ENCODE measurements at regions not wholly inside any gene's neighbourhood (a gene's known extent, or its start where the extent isn't known, plus 50 kb on each side); places are given as distances from the start of the nearest gene placed in this dataset.

- no peak for TF ChIP-seq EZH2 (IDR thresholded peaks at IDR 0.05; ENCODE audit: low read depth)
- TF ChIP-seq, protein P1, sequence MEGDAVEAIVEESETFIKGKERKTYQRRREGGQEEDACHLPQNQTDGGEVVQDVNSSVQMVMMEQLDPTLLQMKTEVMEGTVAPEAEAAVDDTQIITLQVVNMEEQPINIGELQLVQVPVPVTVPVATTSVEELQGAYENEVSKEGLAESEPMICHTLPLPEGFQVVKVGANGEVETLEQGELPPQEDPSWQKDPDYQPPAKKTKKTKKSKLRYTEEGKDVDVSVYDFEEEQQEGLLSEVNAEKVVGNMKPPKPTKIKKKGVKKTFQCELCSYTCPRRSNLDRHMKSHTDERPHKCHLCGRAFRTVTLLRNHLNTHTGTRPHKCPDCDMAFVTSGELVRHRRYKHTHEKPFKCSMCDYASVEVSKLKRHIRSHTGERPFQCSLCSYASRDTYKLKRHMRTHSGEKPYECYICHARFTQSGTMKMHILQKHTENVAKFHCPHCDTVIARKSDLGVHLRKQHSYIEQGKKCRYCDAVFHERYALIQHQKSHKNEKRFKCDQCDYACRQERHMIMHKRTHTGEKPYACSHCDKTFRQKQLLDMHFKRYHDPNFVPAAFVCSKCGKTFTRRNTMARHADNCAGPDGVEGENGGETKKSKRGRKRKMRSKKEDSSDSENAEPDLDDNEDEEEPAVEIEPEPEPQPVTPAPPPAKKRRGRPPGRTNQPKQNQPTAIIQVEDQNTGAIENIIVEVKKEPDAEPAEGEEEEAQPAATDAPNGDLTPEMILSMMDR (conservative IDR thresholded peaks at IDR 0.05) = no peak
- Histone ChIP-seq H3K9me2 (ENCODE audit: insufficient read depth) (no peaks in the 10 kb centered on the region), H3K36me3 (ENCODE audit: low read depth) (no peaks in the 10 kb centered on the region), H3K4me3 (no peak overlapping the region), H2AFZ (no peak overlapping the region), H3K4me1 (replicated peaks; ENCODE audit: insufficient read depth) (no peaks in the 10 kb centered on the region), H4K20me1 (ENCODE audit: insufficient read depth) (no peaks in the 10 kb centered on the region), H3K9me3 (ENCODE audit: insufficient read depth, low read depth) (no peaks in the 10 kb centered on the region), H3K27ac (no peak overlapping the region), H3K27me3 (ENCODE audit: insufficient read depth, low read depth) (no peaks in the 10 kb centered on the region), H3K4me2 (no peak overlapping the region), H3F3A (ENCODE audit: insufficient read depth, low read depth) (no peaks in the 10 kb centered on the region), H3K79me2 (ENCODE audit: low read depth) (no peaks in the 10 kb centered on the region)
- ChIA-PET POLR2A (ENCODE audit: unreplicated experiment) (no interaction called here), CTCF (no interaction called here)
- intact Hi-C loops (cut with micrococcal nuclease; ENCODE audit: unreplicated experiment) = no loop called here
- BruUV-seq (replicated peaks) = no TSS peak
- no peak for DNase-seq
Observed at GRCh38 chr2:52495816-52496215, 1271.8 kb upstream of the CHAC2 start.

GRCh38 chr2:52477166-52477565 lies 1290.4 kb upstream of the CHAC2 start:
- no TSS peak for BruUV-seq (replicated peaks)
- POLR2A ChIA-PET (ENCODE audit: unreplicated experiment) = no interaction called here
- H3K27ac ChIP-seq = no peak overlapping the region
- no peak overlapping the region for H3K4me3 ChIP-seq
- intact Hi-C loops (cut with micrococcal nuclease; ENCODE audit: unreplicated experiment) = no loop called here
- CTCF ChIA-PET = no interaction called here
- H3K36me3 ChIP-seq (ENCODE audit: low read depth) = no peaks in the 10 kb centered on the region
- DNase-seq = no peak
- no peaks in the 10 kb centered on the region; the same call in 1 of the 2 replicates for H4K20me1 ChIP-seq (ENCODE audit: insufficient read depth)
- no peak overlapping the region for H2AFZ ChIP-seq
- no peak for TF ChIP-seq EZH2 (IDR thresholded peaks at IDR 0.05; ENCODE audit: low read depth)
- TF ChIP-seq, protein P1 (conservative IDR thresholded peaks at IDR 0.05) = no peak
- no peaks in the 10 kb centered on the region for H3K79me2 ChIP-seq (ENCODE audit: low read depth)
- H3K9me3 ChIP-seq (ENCODE audit: insufficient read depth, low read depth) = no peaks in the 10 kb centered on the region
- no peaks in the 10 kb centered on the region for H3K27me3 ChIP-seq (ENCODE audit: insufficient read depth, low read depth)
- no peaks in the 10 kb centered on the region for H3F3A ChIP-seq (ENCODE audit: insufficient read depth, low read depth)
- H3K4me2 ChIP-seq = no peak overlapping the region
- H3K4me1 ChIP-seq (replicated peaks; ENCODE audit: insufficient read depth) = no peaks in the 10 kb centered on the region
- H3K9me2 ChIP-seq (ENCODE audit: insufficient read depth) = no peaks in the 10 kb centered on the region

- Histone ChIP-seq H3K27ac (no peak overlapping the region), H3K36me3 (ENCODE audit: low read depth) (no peaks in the 10 kb centered on the region), H2AFZ (no peak overlapping the region), H4K20me1 (ENCODE audit: insufficient read depth) (no peaks in the 10 kb centered on the region; the same call in 1 of the 2 replicates), H3K79me2 (ENCODE audit: low read depth) (no peaks in the 10 kb centered on the region), H3K9me2 (ENCODE audit: insufficient read depth) (no peaks in the 10 kb centered on the region), H3K27me3 (ENCODE audit: insufficient read depth, low read depth) (no peaks in the 10 kb centered on the region), H3K4me1 (replicated peaks; ENCODE audit: insufficient read depth) (no peaks in the 10 kb centered on the region), H3K9me3 (ENCODE audit: insufficient read depth, low read depth) (no peaks in the 10 kb centered on the region), H3K4me3 (no peak overlapping the region), H3F3A (ENCODE audit: insufficient read depth, low read depth) (no peaks in the 10 kb centered on the region), H3K4me2 (no peak overlapping the region)
- ChIA-PET POLR2A (ENCODE audit: unreplicated experiment) (no interaction called here), CTCF (no interaction called here)
- intact Hi-C loops (cut with micrococcal nuclease; ENCODE audit: unreplicated experiment) = no loop called here
- no peak for TF ChIP-seq EZH2 (IDR thresholded peaks at IDR 0.05; ENCODE audit: low read depth)
- TF ChIP-seq, protein P1 (conservative IDR thresholded peaks at IDR 0.05) = no peak
- DNase-seq = no peak
- BruUV-seq (replicated peaks) = no TSS peak
Observed at GRCh38 chr2:52475590-52475989, 1292.0 kb upstream of the CHAC2 start.

Measured in PC-9 (cell line).